ENCODE measurements at regions not wholly inside any gene's neighbourhood (a gene's known extent, or its start where the extent isn't known, plus 50 kb on each side); places are given as distances from the start of the nearest gene placed in this dataset.
"Not testable (repeated sequence)": the region's sequence is repeated elsewhere in the genome, so short reads cannot be mapped to it uniquely, and the experiment has no call there.

DNA sequence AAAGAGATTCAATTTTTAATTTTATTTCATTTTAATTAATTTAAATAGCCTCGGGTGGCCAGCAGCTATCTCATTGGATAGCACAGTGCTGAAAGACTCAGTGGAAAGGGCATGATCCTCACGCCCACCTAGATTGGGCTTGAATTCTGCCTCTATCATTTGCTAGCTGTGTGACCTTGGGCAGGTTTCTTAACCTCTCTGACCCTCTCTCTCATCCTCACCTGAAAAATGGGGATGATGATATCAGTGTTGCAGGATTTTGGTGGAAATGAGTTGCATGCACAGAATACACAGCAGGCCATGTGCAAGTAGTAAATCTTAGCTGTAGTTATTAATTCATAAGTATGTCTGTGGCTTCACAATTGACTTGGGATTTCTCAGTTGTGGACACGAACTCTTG, 272.4 kb upstream of the XYLT1 start:
- POLR2A ChIA-PET: no interaction called here

DNA sequence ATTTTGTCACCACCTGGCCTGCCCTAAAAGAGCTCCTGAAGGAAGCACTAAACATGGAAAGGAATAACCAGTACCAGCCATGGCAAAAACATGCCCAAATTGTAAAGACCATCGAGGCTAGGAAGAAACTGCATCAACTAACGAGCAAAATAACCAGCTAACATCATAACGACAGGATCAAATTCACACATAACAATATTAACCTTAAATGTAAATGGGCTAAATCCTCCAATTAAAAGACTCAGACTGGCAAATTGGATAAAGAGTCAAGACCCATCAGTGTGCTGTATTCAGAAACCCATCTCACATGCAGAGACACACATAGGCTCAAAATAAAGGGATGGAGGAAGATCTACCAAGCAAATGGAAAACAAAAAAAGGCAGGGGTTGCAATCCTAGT, 264.3 kb upstream of the XYLT1 start:
- H3K4me1 ChIP-seq (ENCODE audit: control insufficient read depth, insufficient read depth, low read length); POLR2A ChIA-PET: not testable (repeated sequence)

More for the DNA sequence above, 272.4 kb upstream of the XYLT1 start:
- TF ChIP-seq, protein P1, sequence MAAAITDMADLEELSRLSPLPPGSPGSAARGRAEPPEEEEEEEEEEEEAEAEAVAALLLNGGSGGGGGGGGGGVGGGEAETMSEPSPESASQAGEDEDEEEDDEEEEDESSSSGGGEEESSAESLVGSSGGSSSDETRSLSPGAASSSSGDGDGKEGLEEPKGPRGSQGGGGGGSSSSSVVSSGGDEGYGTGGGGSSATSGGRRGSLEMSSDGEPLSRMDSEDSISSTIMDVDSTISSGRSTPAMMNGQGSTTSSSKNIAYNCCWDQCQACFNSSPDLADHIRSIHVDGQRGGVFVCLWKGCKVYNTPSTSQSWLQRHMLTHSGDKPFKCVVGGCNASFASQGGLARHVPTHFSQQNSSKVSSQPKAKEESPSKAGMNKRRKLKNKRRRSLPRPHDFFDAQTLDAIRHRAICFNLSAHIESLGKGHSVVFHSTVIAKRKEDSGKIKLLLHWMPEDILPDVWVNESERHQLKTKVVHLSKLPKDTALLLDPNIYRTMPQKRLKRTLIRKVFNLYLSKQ (tag by site-specific recombination; IDR thresholded peaks at IDR 0.05; ENCODE audit: borderline replicate concordance): no peak
- TF ChIP-seq, protein P2, sequence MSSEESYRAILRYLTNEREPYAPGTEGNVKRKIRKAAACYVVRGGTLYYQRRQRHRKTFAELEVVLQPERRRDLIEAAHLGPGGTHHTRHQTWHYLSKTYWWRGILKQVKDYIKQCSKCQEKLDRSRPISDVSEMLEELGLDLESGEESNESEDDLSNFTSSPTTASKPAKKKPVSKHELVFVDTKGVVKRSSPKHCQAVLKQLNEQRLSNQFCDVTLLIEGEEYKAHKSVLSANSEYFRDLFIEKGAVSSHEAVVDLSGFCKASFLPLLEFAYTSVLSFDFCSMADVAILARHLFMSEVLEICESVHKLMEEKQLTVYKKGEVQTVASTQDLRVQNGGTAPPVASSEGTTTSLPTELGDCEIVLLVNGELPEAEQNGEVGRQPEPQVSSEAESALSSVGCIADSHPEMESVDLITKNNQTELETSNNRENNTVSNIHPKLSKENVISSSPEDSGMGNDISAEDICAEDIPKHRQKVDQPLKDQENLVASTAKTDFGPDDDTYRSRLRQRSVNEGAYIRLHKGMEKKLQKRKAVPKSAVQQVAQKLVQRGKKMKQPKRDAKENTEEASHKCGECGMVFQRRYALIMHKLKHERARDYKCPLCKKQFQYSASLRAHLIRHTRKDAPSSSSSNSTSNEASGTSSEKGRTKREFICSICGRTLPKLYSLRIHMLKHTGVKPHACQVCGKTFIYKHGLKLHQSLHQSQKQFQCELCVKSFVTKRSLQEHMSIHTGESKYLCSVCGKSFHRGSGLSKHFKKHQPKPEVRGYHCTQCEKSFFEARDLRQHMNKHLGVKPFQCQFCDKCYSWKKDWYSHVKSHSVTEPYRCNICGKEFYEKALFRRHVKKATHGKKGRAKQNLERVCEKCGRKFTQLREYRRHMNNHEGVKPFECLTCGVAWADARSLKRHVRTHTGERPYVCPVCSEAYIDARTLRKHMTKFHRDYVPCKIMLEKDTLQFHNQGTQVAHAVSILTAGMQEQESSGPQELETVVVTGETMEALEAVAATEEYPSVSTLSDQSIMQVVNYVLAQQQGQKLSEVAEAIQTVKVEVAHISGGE (tag by site-specific recombination; conservative IDR thresholded peaks at IDR 0.05; ENCODE audit: low read depth): no peak
- TF ChIP-seq ZNF404 (tag by site-specific recombination; IDR thresholded peaks at IDR 0.05) (no peak), GLIS2 (tag by site-specific recombination; IDR thresholded peaks at IDR 0.05) (no peak), ZNF837 (tag by site-specific recombination; IDR thresholded peaks at IDR 0.05) (no peak), ZNF560 (tag by site-specific recombination; IDR thresholded peaks at IDR 0.05; ENCODE audit: borderline replicate concordance) (no peak), ZNF341 (tag by site-specific recombination; IDR thresholded peaks at IDR 0.05; ENCODE audit: low read depth) (no peak), ZNF596 (tag by site-specific recombination; IDR thresholded peaks at IDR 0.05) (no peak), ZNF174 (tag by site-specific recombination; IDR thresholded peaks at IDR 0.05) (no peak), BCL11A (tag by site-specific recombination; IDR thresholded peaks at IDR 0.05; ENCODE audit: low read depth) (no peak), ZNF610 (tag by site-specific recombination; IDR thresholded peaks at IDR 0.05; ENCODE audit: borderline replicate concordance) (no peak), YY2 (tag by site-specific recombination; IDR thresholded peaks at IDR 0.05) (no peak), ZNF23 (tag by site-specific recombination; IDR thresholded peaks at IDR 0.05; ENCODE audit: borderline replicate concordance) (no peak), ZBTB21 (tag by site-specific recombination; IDR thresholded peaks at IDR 0.05) (no peak)
- TF ChIP-seq, protein P3, sequence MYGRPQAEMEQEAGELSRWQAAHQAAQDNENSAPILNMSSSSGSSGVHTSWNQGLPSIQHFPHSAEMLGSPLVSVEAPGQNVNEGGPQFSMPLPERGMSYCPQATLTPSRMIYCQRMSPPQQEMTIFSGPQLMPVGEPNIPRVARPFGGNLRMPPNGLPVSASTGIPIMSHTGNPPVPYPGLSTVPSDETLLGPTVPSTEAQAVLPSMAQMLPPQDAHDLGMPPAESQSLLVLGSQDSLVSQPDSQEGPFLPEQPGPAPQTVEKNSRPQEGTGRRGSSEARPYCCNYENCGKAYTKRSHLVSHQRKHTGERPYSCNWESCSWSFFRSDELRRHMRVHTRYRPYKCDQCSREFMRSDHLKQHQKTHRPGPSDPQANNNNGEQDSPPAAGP (tag by site-specific recombination; IDR thresholded peaks at IDR 0.05): no peak
- no peak overlapping the region for H3K27ac ChIP-seq (ENCODE audit: extremely low read depth, low read depth, low read length)
- no peaks in the 10 kb centered on the region for H3K4me1 ChIP-seq (ENCODE audit: control insufficient read depth, insufficient read depth, low read length)
- CTCF ChIA-PET: no interaction called here
- H3K36me3 ChIP-seq (ENCODE audit: control insufficient read depth in 2 of 2, insufficient read depth in 1 of 2, low read length in 2 of 2): no peaks in the 10 kb centered on the region
- H3K9me3 ChIP-seq (ENCODE audit: control insufficient read depth, insufficient read depth, low read depth, low read length): no peaks in the 10 kb centered on the region
- no peak overlapping the region for H3K4me3 ChIP-seq (ENCODE audit: low read depth, low read length)

DNA sequence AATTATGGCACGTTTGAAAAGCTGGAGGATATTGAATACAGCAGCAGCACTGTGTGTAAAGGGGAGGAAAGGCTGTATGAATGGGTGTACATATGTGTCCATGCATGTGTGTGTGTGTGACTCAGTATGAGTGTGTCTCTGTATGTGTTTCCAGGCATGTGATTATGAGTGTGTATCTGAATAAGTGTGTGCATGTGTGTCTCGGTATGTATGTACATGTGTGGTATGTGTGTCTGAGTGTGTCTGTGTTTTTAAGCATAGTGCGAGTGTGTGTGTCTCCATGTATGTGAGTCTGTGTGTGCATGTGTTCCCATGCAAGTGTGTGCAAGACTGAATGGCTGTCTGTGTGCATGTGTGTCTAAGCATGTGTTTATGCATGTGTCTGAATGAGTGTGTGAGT, 259.1 kb upstream of the XYLT1 start:
- CTCF ChIA-PET: no interaction called here
- Histone ChIP-seq H3K36me3 (ENCODE audit: control insufficient read depth in 2 of 2, insufficient read depth in 1 of 2, low read length in 2 of 2) (no peaks in the 10 kb centered on the region), H3K4me3 (ENCODE audit: low read depth, low read length) (no peak overlapping the region), H3K4me1 (ENCODE audit: control insufficient read depth, insufficient read depth, low read length) (no peaks in the 10 kb centered on the region), H3K9me3 (ENCODE audit: control insufficient read depth, insufficient read depth, low read depth, low read length) (no peaks in the 10 kb centered on the region), H3K27ac (ENCODE audit: extremely low read depth, low read depth, low read length) (no peak overlapping the region)
- POLR2A ChIA-PET: no interaction called here
- TF ChIP-seq, protein P4, sequence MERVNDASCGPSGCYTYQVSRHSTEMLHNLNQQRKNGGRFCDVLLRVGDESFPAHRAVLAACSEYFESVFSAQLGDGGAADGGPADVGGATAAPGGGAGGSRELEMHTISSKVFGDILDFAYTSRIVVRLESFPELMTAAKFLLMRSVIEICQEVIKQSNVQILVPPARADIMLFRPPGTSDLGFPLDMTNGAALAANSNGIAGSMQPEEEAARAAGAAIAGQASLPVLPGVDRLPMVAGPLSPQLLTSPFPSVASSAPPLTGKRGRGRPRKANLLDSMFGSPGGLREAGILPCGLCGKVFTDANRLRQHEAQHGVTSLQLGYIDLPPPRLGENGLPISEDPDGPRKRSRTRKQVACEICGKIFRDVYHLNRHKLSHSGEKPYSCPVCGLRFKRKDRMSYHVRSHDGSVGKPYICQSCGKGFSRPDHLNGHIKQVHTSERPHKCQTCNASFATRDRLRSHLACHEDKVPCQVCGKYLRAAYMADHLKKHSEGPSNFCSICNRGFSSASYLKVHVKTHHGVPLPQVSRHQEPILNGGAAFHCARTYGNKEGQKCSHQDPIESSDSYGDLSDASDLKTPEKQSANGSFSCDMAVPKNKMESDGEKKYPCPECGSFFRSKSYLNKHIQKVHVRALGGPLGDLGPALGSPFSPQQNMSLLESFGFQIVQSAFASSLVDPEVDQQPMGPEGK (tag by site-specific recombination; IDR thresholded peaks at IDR 0.05): no peak
- no peak for TF ChIP-seq RBAK (tag by site-specific recombination; IDR thresholded peaks at IDR 0.05)
- TF ChIP-seq, protein P5, sequence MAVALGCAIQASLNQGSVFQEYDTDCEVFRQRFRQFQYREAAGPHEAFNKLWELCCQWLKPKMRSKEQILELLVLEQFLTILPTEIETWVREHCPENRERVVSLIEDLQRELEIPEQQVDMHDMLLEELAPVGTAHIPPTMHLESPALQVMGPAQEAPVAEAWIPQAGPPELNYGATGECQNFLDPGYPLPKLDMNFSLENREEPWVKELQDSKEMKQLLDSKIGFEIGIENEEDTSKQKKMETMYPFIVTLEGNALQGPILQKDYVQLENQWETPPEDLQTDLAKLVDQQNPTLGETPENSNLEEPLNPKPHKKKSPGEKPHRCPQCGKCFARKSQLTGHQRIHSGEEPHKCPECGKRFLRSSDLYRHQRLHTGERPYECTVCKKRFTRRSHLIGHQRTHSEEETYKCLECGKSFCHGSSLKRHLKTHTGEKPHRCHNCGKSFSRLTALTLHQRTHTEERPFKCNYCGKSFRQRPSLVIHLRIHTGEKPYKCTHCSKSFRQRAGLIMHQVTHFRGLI (tag by site-specific recombination; IDR thresholded peaks at IDR 0.05): no peak
- TF ChIP-seq ZNF561 (tag by site-specific recombination; IDR thresholded peaks at IDR 0.05; ENCODE audit: borderline replicate concordance): no peak
- TF ChIP-seq ZNF350 (tag by site-specific recombination; IDR thresholded peaks at IDR 0.05): no peak
- TF ChIP-seq ZNF416 (tag by site-specific recombination; IDR thresholded peaks at IDR 0.05): no peak
- no peak for TF ChIP-seq ZFP41 (tag by site-specific recombination; IDR thresholded peaks at IDR 0.05; ENCODE audit: borderline replicate concordance)

More for the DNA sequence above, 264.3 kb upstream of the XYLT1 start:
- H3K9me3 ChIP-seq (ENCODE audit: control insufficient read depth, insufficient read depth, low read depth, low read length); H3K4me3 ChIP-seq (ENCODE audit: low read depth, low read length); H3K36me3 ChIP-seq (ENCODE audit: control insufficient read depth in 2 of 2, insufficient read depth in 1 of 2, low read length in 2 of 2); CTCF ChIA-PET; H3K27ac ChIP-seq (ENCODE audit: extremely low read depth, low read depth, low read length): not testable (repeated sequence)
